PC-3 (cell line): ENCODE measurements at regions not wholly inside any gene's neighbourhood (a gene's known extent, or its start where the extent isn't known, plus 50 kb on each side); places are given as distances from the start of the nearest gene placed in this dataset.
A peak's percentile ranks its signal among the peaks of the same experiment; 100 is the strongest.

Experiments used
- ATAC-seq: fragments of 200-7000 bp; cut with Tn5 transposase; 2 replicates; pipeline ENCODE4 v1.9.1; 2020; ENCODE audit warnings: mild to moderate bottlenecking, moderate library complexity
- BruUV-seq: library from RNA; stranded (reverse); fragments of 400-500 nt; replicated peaks from 2 replicates; lab custom pipeline; 2021; lab: Mats Ljungman, UMichigan
- CTCF ChIA-PET: fragments of 300-600 bp; sonication (Branson Sonifier 250); formaldehyde crosslinking; loops from one replicate; lab custom pipeline; 2022; ENCODE audit warnings: antibody characterized with exemption; lab: Charles Lee
- POLR2A ChIA-PET: fragments of 300-600 bp; sonication (Branson Sonifier 250); formaldehyde crosslinking; loops from one replicate; lab custom pipeline; 2022; ENCODE audit warnings: antibody characterized with exemption; ENCODE audit not compliant: unreplicated experiment; lab: Charles Lee
- DNase-seq: peaks from one replicate; pipeline ENCODE4 v3.0.0-alpha.2; 2015
- H2AFZ ChIP-seq: fragments of 300-600 bp; sonication (generic); 2 replicates; pipeline ENCODE4 v1.6.0; 2016; ENCODE audit warnings: antibody characterized with exemption, low read length
- H3F3A ChIP-seq: fragments of 300-600 bp; sonication (generic); one replicate; pipeline ENCODE4 v1.6.0; 2017; ENCODE audit warnings: antibody characterized with exemption, low read length, control low read depth, mild to moderate bottlenecking; ENCODE audit not compliant: unreplicated experiment
- H3K27ac ChIP-seq: fragments of 300-600 bp; sonication (generic); 2 replicates; pipeline ENCODE4 v1.5.1; 2016; ENCODE audit warnings: mild to moderate bottlenecking, low read length
- H3K27me3 ChIP-seq: fragments of 300-600 bp; sonication (generic); 2 replicates; pipeline ENCODE4 v1.6.1; 2016; ENCODE audit warnings: low read length, mixed read lengths
- H3K36me3 ChIP-seq: fragments of 300-600 bp; sonication (generic); 2 replicates; pipeline ENCODE4 v1.6.1; 2016; ENCODE audit warnings: low read depth, mixed run types, low read length, mixed read lengths
- H3K4me1 ChIP-seq: fragments of 300-600 bp; sonication (generic); 2 replicates; pipeline ENCODE4 v1.5.1; 2016; ENCODE audit warnings: low read length; ENCODE audit not compliant: insufficient read depth
- H3K4me2 ChIP-seq: fragments of 300-600 bp; sonication (generic); 2 replicates; pipeline ENCODE4 v1.6.0; 2016; ENCODE audit warnings: low read length
- H3K4me3 ChIP-seq: fragments of 300-600 bp; sonication (generic); 2 replicates; pipeline ENCODE4 v1.5.1; 2016; ENCODE audit warnings: mild to moderate bottlenecking, low read length, mixed read lengths
- H3K79me2 ChIP-seq: fragments of 300-600 bp; sonication (generic); 2 replicates; pipeline ENCODE4 v1.6.1; 2017; ENCODE audit warnings: low read length, mixed read lengths
- H3K9ac ChIP-seq: fragments of 300-600 bp; sonication (generic); 2 replicates; pipeline ENCODE4 v1.6.0; 2016; ENCODE audit warnings: mild to moderate bottlenecking, low read length
- H3K9me2 ChIP-seq: fragments of 300-600 bp; sonication (generic); replicated peaks from 2 replicates; pipeline ENCODE4 v1.6.1; 2016; ENCODE audit warnings: mixed run types, low read length, mixed read lengths
- H3K9me3 ChIP-seq: fragments of 300-600 bp; sonication (generic); 2 replicates; pipeline ENCODE4 v1.6.1; 2016; ENCODE audit warnings: low read length, mixed read lengths
- H4K20me1 ChIP-seq: fragments of 300-600 bp; sonication (generic); 2 replicates; pipeline ENCODE4 v1.6.1; 2016; ENCODE audit warnings: low read length, mixed read lengths
- CTCF ChIP-seq: fragments of 300-600 bp; sonication (generic); conservative IDR thresholded peaks from 2 replicates; pipeline ENCODE4 v1.5.1; 2017; ENCODE audit warnings: antibody characterized with exemption, low read depth, mild to moderate bottlenecking, low read length
- EZH2 ChIP-seq: fragments of 300-600 bp; sonication (generic); IDR thresholded peaks from one replicate; pipeline ENCODE4 v1.6.1; 2017; ENCODE audit warnings: antibody characterized with exemption, mild to moderate bottlenecking, low read length; ENCODE audit not compliant: unreplicated experiment
- EZH2phosphoT487 ChIP-seq: fragments of 300-600 bp; sonication (generic); IDR thresholded peaks from 2 replicates; pipeline ENCODE4 v1.6.1; 2018; ENCODE audit warnings: mild to moderate bottlenecking, antibody characterized with exemption, low read length, borderline replicate concordance
- intact Hi-C: fragments of 100-400 bp; cut with micrococcal nuclease; formaldehyde crosslinking; loops from 2 replicates; pipeline ENCODE4 v1.9.0; 2023

- no peak overlapping the region for H2AFZ ChIP-seq
- peaks cover 49% of the 10 kb centered on the region for H3K27me3 ChIP-seq
- H3F3A ChIP-seq: no peaks in the 10 kb centered on the region
- intact Hi-C loops: no loop called here
- no peaks in the 10 kb centered on the region for H3K4me1 ChIP-seq
- no peaks in the 10 kb centered on the region for H3K79me2 ChIP-seq
- ChIA-PET POLR2A (no interaction called here), CTCF (no interaction called here)
- H3K4me2 ChIP-seq: no peak overlapping the region
- BruUV-seq: no TSS peak
- no peaks in the 10 kb centered on the region for H3K9me2 ChIP-seq
- no peak overlapping the region for H3K4me3 ChIP-seq
- no peak for ATAC-seq
- no peaks in the 10 kb centered on the region for H4K20me1 ChIP-seq
- peak; percentile 71 for DNase-seq
- TF ChIP-seq EZH2phosphoT487 (no peak), CTCF (peak; percentile 82)
- H3K36me3 ChIP-seq: no peaks in the 10 kb centered on the region
- no peak overlapping the region for H3K9ac ChIP-seq
- H3K9me3 ChIP-seq: no peaks in the 10 kb centered on the region
- H3K27ac ChIP-seq: no peak overlapping the region
Measured at GRCh38 chr20:6381887-6382286, 259.1 kb upstream of the FERMT1 start.

GRCh38 chr20:6362245-6362644 is 239.4 kb upstream of the FERMT1 start:
- Histone ChIP-seq H2AFZ (no peak overlapping the region), H3K9me3 (no peaks in the 10 kb centered on the region), H3K27me3 (no peaks in the 10 kb centered on the region), H3K36me3 (no peaks in the 10 kb centered on the region), H3F3A (no peaks in the 10 kb centered on the region), H3K9me2 (no peaks in the 10 kb centered on the region), H3K79me2 (no peaks in the 10 kb centered on the region), H3K27ac (no peak overlapping the region), H3K4me3 (no peak overlapping the region), H4K20me1 (no peaks in the 10 kb centered on the region), H3K9ac (no peak overlapping the region), H3K4me2 (no peak overlapping the region), H3K4me1 (no peaks in the 10 kb centered on the region)
- no TSS peak for BruUV-seq
- ATAC-seq (no peak), DNase-seq (no peak)
- TF ChIP-seq EZH2: no peak
- no peak for TF ChIP-seq EZH2phosphoT487
- no peak for TF ChIP-seq CTCF
- intact Hi-C loops: no loop called here
- CTCF ChIA-PET: no interaction called here
- POLR2A ChIA-PET: no interaction called here

DNA sequence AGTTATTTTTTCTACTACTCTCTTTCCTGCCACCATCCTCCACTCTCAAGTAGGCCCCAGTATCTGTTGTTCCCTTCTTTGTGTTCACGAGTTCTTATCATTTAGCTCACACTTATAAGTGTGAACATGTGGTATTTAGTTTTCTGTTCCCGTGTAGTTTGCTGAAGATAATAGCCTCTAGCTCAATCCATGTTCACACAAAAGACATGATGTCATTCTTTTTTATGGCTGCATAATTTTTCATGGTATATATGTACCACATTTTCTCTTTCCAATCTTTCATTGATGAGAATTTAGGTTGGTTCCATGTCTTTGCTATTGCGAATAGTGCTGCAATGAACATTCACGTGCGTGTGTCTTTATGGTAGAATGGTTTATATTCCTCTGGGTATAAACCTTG is 237.9 kb upstream of the FERMT1 start:
- H3K79me2 ChIP-seq: no peaks in the 10 kb centered on the region
- H3F3A ChIP-seq: no peaks in the 10 kb centered on the region
- H3K4me2 ChIP-seq: no peak overlapping the region
- no peak overlapping the region for H3K9ac ChIP-seq
- H3K9me3 ChIP-seq: no peaks in the 10 kb centered on the region
- peaks cover 12% of the 10 kb centered on the region for H3K27me3 ChIP-seq
- no peak overlapping the region for H3K27ac ChIP-seq
- ChIA-PET POLR2A (no interaction called here), CTCF (no interaction called here)
- no peak overlapping the region for H3K4me3 ChIP-seq
- intact Hi-C loops: no loop called here
- no peaks in the 10 kb centered on the region for H4K20me1 ChIP-seq
- no peak for TF ChIP-seq EZH2
- TF ChIP-seq EZH2phosphoT487: no peak
- no peak for TF ChIP-seq CTCF
- no peak overlapping the region for H2AFZ ChIP-seq
- DNase-seq (no peak), ATAC-seq (no peak)
- BruUV-seq: no TSS peak
- H3K4me1 ChIP-seq: no peaks in the 10 kb centered on the region
- H3K36me3 ChIP-seq: no peaks in the 10 kb centered on the region
- no peaks in the 10 kb centered on the region for H3K9me2 ChIP-seq
